Mucosa of rectum (tissue), 2 donors: ENCODE measurements at regions not wholly inside any gene's neighbourhood (a gene's known extent, or its start where the extent isn't known, plus 50 kb on each side); places are given as distances from the start of the nearest gene placed in this dataset.

Experiments used
- H3K27ac ChIP-seq, 2 donors: one replicate each; pipeline ENCODE4 v1.7.0; 2013; ENCODE audit warnings: inconsistent platforms in 2 of 2, low read depth in 2 of 2, low read length in 2 of 2
- H3K27me3 ChIP-seq, 2 donors: one replicate each; pipeline ENCODE4 v1.7.0; 2013; ENCODE audit warnings: low read length in 2 of 2; ENCODE audit not compliant: control insufficient read depth in 2 of 2, insufficient read depth in 2 of 2
- H3K36me3 ChIP-seq, 2 donors: one replicate each; pipeline ENCODE4 v1.7.0; 2013; ENCODE audit warnings: low read length in 2 of 2; ENCODE audit not compliant: control insufficient read depth in 2 of 2, insufficient read depth in 2 of 2
- H3K4me1 ChIP-seq, 2 donors: one replicate each; pipeline ENCODE4 v1.7.0; 2013; ENCODE audit warnings: low read length in 2 of 2, mild to moderate bottlenecking in 1 of 2; ENCODE audit not compliant: control insufficient read depth in 2 of 2, insufficient read depth in 2 of 2
- H3K4me3 ChIP-seq, 2 donors: one replicate each; pipeline ENCODE4 v1.7.0; 2013; ENCODE audit warnings: low read length in 2 of 2
- H3K9ac ChIP-seq, 2 donors: one replicate each; pipeline ENCODE4 v1.7.0; 2013; ENCODE audit warnings: low read length in 2 of 2, low read depth in 1 of 2, mild to moderate bottlenecking in 1 of 2
- H3K9me3 ChIP-seq, 2 donors: one replicate each; pipeline ENCODE4 v1.7.0; 2013; ENCODE audit warnings: low read length in 2 of 2; ENCODE audit not compliant: control insufficient read depth in 2 of 2
- donor health status: healthy.
- donor health status: Normal muscosa, but diverticular disease.

- Histone ChIP-seq H3K27me3 (no peaks in the 10 kb centered on the region), H3K4me3 (no peak overlapping the region), H3K27ac (no peak overlapping the region), H3K9ac (no peak overlapping the region), H3K36me3 (no peaks in the 10 kb centered on the region), H3K4me1 (no peaks in the 10 kb centered on the region), H3K9me3 (no peaks in the 10 kb centered on the region)
Measured at GRCh38 chr11:28606930-28607329, 498.7 kb downstream of the METTL15 start.

GRCh38 chr11:28599656-28600055 lies 491.5 kb downstream of the METTL15 start:
- Histone ChIP-seq H3K27me3 (no peaks in the 10 kb centered on the region), H3K36me3 (no peaks in the 10 kb centered on the region), H3K9me3 (no peaks in the 10 kb centered on the region), H3K27ac (no peak overlapping the region), H3K4me1 (no peaks in the 10 kb centered on the region), H3K9ac (no peak overlapping the region), H3K4me3 (no peak overlapping the region)

- Histone ChIP-seq H3K36me3 (no peaks in the 10 kb centered on the region), H3K27ac (no peak overlapping the region), H3K9ac (no peak overlapping the region), H3K4me1 (no peaks in the 10 kb centered on the region), H3K9me3 (no peaks in the 10 kb centered on the region), H3K27me3 (no peaks in the 10 kb centered on the region), H3K4me3 (no peak overlapping the region)
Measured at GRCh38 chr11:28598531-28598930, 490.3 kb downstream of the METTL15 start.

GRCh38 chr11:28596816-28597215 lies 488.6 kb downstream of the METTL15 start:
- no peak overlapping the region for H3K9ac ChIP-seq

GRCh38 chr11:28592141-28592540 lies 484.0 kb downstream of the METTL15 start:
- no peak overlapping the region for H3K27ac ChIP-seq
- H3K9me3 ChIP-seq = no peaks in the 10 kb centered on the region
- H3K9ac ChIP-seq = no peak overlapping the region
- H3K27me3 ChIP-seq = no peaks in the 10 kb centered on the region
- H3K4me3 ChIP-seq = no peak overlapping the region
- no peaks in the 10 kb centered on the region for H3K4me1 ChIP-seq
- H3K36me3 ChIP-seq = no peaks in the 10 kb centered on the region

More at GRCh38 chr11:28596816-28597215, 488.6 kb downstream of the METTL15 start:
- Histone ChIP-seq H3K9me3 (no peaks in the 10 kb centered on the region), H3K4me3 (no peak overlapping the region), H3K27ac (no peak overlapping the region), H3K4me1 (no peaks in the 10 kb centered on the region), H3K27me3 (no peaks in the 10 kb centered on the region), H3K36me3 (no peaks in the 10 kb centered on the region)

GRCh38 chr11:28584992-28585391 lies 476.8 kb downstream of the METTL15 start:
- H3K4me1 ChIP-seq = no peaks in the 10 kb centered on the region
- no peak overlapping the region for H3K4me3 ChIP-seq
- no peaks in the 10 kb centered on the region for H3K36me3 ChIP-seq
- no peak overlapping the region for H3K9ac ChIP-seq
- no peaks in the 10 kb centered on the region for H3K9me3 ChIP-seq
- no peak overlapping the region for H3K27ac ChIP-seq
- H3K27me3 ChIP-seq = no peaks in the 10 kb centered on the region

GRCh38 chr11:28582506-28582905 lies 474.3 kb downstream of the METTL15 start:
- Histone ChIP-seq H3K4me3 (no peak overlapping the region), H3K27me3 (no peaks in the 10 kb centered on the region), H3K9ac (no peak overlapping the region), H3K27ac (no peak overlapping the region), H3K36me3 (no peaks in the 10 kb centered on the region), H3K9me3 (no peaks in the 10 kb centered on the region), H3K4me1 (no peaks in the 10 kb centered on the region)

GRCh38 chr11:28581286-28582242 lies 473.4 kb downstream of the METTL15 start:
- no peaks in the 10 kb centered on the region for H3K36me3 ChIP-seq
- no peaks in the 10 kb centered on the region for H3K4me1 ChIP-seq
- no peaks in the 10 kb centered on the region for H3K9me3 ChIP-seq
- no peak overlapping the region for H3K27ac ChIP-seq
- no peaks in the 10 kb centered on the region for H3K27me3 ChIP-seq
- no peak overlapping the region for H3K4me3 ChIP-seq
- no peak overlapping the region for H3K9ac ChIP-seq

- no peaks in the 10 kb centered on the region for H3K4me1 ChIP-seq
- no peaks in the 10 kb centered on the region for H3K36me3 ChIP-seq
- no peak overlapping the region for H3K9ac ChIP-seq
- H3K4me3 ChIP-seq = no peak overlapping the region
- H3K27ac ChIP-seq = no peak overlapping the region
- no peaks in the 10 kb centered on the region for H3K27me3 ChIP-seq
- H3K9me3 ChIP-seq = no peaks in the 10 kb centered on the region
Measured at GRCh38 chr11:28571371-28571770, 463.2 kb downstream of the METTL15 start.

GRCh38 chr11:28569106-28569505 lies 460.9 kb downstream of the METTL15 start:
- Histone ChIP-seq H3K4me3 (no peak overlapping the region), H3K27me3 (no peaks in the 10 kb centered on the region), H3K9ac (no peak overlapping the region), H3K36me3 (no peaks in the 10 kb centered on the region), H3K9me3 (no peaks in the 10 kb centered on the region), H3K27ac (no peak overlapping the region), H3K4me1 (no peaks in the 10 kb centered on the region)
